ENCODE measurements at regions not wholly inside any gene's neighbourhood (a gene's known extent, or its start where the extent isn't known, plus 50 kb on each side); places are given as distances from the start of the nearest gene placed in this dataset.

DNA sequence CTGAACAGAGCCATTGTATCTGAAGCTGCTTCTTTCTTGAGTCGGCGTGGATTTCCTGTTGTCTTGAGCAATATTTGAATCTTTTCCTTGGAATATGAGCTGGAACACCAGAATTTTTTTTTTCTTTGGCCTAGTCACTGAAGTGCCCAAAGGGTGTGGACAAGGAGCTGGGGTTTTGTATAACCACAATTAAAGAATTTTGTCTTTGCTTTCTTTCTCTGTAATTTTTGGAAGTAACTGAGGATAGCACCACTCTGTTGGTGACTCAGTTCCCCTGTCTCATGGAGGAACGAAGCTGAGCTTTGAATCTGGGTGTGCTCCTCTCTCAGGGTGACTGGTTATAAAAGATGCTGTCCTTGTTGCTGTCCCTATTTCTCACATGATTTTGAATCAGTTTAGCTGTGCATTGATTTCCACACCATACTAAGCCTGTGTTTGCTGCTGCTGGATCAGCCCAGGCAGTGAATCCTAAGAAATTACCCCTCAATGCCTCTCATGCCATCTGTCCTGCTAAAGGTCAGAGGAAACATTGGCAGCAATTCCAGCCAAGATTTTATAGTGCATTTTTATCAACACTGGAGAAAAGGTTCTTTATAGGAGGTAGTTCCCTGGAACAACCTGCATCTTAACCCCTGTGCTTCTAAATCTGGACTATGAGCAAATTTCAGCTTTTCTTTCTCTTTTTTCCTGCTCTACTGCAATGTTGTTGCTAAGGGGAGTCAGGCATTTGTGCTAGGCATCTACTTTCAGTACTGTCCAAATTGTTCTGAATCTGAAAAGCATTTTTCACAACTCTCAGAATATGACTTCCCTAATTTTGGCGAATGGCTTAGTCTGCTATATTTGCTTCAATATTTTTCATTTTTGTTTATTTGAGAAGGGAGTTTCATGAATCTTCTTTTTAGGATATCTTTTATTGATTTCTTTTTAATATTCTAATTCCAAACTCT, 540.8 kb downstream of the SOX6 start:
- DNase-seq (ENCODE audit: low spot score) = no peak

DNA sequence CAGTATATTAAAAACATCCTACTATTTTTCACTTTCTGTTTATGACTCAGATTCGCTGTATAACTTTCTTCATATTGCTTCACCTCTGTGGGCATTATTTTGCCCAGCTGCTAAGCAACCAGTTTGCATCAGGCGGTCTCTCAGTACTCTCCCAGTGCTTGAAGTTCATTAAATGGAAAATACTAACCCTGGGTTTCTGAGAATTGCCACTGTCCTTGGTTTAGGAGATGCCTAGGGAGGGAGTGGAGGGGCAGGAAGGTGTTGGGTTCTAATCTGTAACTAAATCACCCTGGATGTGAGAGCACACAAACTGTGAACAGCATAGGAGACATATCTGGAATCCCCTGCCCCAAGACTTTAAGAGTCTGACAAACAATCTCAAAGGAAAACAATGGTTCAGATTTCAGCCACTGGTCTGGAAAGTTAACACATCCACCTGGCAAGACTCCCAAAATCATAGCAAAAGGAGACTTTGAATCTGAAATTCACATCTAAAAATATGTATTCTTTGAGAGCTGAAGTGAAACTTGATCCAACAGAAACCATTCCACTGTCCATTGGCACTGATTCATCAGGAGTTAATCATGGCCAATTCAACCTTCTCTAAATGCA, 540.0 kb downstream of the SOX6 start:
- DNase-seq (ENCODE audit: low spot score) = no peak

DNA sequence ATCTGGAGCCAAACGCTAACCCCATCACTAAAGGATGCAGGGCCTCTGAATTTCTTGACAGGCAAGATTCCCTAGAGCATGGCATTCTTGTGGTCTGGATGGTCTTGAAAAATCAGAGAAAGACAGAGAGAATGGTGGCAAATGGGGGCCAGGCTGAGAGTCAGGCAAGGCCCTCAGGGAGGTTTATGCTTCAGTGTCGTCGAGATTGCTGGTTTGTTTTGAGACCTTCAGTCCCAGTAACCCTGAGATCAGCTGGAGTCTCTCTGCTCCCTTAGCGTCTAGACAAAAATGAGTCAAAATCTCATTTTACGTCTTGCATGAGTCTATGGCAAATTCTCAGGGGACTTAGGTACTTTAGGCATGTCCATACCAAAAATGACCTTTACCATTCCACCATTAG, 539.3 kb downstream of the SOX6 start:
- no peak for DNase-seq (ENCODE audit: low spot score)

DNA sequence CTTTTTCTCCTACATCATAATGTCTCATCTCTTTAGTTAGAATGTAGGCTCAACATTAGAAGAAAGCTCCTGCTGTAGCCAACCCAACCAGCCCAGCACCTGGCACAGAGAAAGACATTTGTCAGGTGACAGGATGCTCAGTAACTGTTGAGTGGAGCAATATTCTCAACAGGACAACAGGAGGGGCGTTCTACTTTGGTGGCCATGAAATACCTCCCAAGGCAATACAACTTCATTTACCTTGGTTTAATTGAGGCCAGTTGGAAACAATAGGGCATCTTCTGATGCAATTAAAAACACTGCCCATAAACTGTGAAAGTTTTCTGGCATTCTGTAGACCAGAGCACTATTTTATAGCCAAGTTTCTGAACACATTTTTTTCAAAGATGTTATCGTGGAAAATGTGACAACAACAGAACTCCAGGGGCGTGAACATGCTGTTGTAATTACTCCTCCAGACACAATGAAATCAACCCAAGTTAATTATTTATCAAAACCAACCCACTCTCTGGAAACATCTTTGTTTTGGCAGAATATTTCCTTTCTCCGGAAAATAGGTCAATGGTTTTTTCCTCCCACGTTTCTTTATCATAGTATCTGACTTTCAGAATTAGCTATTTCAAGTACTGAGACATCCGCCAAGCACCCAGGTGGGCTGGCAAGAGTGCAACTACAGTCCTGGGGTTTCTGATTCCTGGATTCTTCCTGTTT, 538.1 kb downstream of the SOX6 start:
- DNase-seq (ENCODE audit: low spot score) = no peak

DNA sequence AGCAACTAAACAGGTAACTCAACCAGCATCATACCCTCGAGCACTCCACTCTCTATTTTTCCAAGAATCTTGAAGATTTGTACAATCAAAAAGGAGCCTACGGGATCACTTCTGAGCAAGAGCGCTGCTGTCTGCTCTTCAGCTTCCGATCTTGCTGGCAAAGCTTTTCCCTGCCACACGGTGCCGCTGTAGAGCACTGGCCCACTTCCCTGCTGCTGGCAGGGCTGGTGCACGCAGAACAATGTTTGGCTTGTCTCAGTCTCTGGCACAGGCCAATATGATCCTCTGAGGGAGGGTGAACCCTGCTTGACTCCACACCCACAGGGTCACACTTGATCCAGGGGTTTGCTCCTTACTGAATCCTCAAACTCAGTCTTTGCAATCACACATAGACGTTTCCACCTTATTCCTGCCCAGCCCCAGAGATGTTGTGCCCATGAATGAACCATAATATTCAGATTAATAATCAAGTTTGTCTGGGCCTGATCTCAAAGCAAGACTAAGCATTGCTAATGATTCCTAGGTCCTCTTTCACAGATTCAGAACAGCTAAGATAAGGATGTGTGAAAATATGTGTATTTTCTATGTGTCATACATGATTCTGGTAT, 536.6 kb downstream of the SOX6 start:
- DNase-seq (ENCODE audit: low spot score) = peak; percentile 93

DNA sequence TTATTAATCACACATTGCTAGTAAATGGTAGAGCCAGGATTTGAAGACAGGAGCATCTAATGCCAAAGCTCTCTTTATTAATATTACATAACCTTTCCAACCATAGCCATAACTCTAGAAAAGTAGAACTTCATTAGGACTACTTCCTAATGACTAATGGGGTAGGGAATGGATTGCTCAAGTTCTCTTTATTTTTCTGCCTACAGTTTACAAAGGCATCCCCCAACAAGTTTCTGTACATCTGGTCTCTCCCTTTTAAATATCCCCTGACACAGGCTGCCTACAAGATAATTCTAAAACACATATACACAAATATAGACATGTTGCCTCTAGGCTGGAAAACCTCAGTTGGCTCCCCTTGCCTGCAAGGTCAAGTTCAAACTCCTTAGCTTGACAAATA, 534.9 kb downstream of the SOX6 start:
- DNase-seq (ENCODE audit: low spot score) = no peak

DNA sequence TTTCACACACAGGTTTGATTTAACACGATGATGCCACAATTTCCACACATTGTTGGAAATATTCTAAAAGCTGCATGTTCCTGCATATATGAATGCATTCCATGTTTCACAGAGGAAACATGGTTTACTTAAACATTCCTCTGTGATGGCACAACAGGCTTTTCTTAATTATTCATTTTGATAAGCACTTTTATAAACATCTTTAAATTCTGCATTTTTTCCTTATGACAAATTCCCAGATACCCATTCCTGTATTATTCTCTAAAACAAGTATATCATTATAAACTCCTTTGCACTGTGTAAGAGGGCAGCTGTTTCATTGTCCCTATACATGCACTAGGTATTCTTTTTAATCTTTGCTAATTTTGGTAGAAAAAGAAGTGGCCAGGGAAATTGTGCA, 532.3 kb downstream of the SOX6 start:
- no peak for DNase-seq (ENCODE audit: low spot score)

DNA sequence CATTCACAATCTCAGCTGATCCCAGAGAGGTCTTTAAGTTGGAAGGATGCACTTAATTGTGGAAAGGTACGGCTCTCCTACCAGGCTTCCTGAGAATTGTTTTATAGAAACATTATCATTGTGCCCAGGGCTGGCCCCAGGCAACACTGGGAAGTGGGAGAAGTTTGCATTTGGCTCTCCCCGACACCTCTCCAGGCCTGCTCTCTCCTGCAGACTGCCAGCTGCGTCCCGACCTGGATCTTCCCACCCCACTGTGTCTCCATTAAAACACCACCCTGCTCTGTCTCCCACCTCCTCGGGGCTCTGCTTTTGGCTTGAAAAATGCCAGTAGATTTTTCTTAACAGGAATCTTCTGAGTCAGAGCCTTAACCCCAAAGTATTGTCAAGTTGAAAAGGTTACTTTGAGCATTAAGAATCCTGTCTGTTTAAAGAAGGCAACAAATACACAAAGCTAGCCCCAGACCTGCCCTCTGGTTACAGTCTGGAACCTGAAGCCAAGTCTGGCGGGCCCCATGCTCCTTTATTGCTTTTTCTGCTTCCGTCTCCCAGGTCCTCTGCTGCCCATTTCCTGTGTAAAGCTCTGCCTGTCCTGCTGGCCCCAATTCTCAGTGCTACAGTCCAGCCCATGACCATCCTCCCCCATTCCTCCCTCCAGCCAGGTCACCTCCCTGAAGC, 530.2 kb downstream of the SOX6 start:
- no peak for DNase-seq (ENCODE audit: low spot score)

DNA sequence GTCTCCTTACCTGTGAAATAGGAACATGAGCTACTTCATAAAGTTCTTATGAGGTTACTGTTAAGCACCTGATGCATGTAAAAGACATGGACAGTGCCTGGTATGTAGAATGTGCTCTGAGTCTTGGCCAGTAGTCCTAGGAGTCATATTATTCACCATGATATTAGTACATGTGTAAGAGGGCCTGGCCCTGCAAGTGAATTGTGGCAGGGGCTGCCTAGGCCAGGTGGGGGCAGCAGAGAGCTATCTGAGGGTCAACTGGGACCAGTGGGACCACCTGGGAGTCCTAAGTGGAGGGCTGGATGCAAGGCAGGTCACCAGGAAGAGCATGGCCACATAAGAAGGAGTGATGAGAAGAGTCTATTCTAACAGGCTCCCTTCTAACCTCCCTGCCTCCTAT, 529.5 kb downstream of the SOX6 start:
- no peak for DNase-seq (ENCODE audit: low spot score)

DNA sequence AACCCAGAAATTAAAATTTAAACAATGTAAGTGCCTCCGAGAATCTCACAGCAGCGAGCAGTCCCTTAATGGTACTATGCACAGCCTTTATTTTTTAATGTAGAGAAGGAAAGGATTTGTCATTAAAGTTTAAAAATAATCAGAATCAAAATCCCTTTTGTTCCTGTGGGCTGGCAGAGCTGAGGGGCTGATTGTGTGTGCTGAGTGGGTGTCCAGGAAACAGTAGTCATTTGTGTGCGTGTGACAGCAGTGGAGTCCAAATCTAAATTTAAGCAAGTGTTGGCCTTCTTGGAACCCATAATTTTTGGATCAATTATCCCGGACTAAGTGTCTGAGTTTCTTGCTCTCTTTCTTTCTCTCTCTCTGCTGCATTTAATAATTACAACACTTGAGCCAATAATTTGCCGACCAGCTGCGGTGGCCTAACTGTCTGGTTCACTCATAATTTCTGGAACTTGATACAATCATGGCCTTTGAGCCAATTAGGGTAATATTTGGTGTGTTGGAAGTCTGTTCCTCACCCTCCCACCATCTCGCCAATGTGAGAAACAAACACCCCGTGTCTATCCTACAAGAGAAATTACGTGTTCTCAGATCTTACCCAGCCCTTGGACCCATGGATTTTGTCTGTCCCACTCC, 528.0 kb downstream of the SOX6 start:
- peak; percentile 70 for DNase-seq (ENCODE audit: low spot score)

DNA sequence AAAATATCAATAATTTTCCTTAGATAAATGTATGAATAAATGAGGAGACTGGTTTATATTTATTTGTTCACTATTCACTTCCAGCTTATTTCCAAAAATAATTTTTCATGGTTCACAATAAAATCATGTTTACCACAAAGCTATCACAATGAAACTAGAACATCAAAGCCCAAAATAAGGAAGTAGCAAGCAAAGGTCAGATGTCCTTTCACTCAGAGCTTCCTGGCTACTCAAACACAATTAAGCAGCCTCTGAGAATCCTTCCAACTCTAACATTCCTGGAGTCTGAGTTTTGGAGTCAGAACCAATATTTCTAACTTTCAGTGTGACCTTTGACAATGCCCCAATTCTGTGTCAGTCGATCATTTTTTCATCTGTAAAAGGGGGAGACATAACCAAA, 527.0 kb downstream of the SOX6 start:
- no peak for DNase-seq (ENCODE audit: low spot score)

DNA sequence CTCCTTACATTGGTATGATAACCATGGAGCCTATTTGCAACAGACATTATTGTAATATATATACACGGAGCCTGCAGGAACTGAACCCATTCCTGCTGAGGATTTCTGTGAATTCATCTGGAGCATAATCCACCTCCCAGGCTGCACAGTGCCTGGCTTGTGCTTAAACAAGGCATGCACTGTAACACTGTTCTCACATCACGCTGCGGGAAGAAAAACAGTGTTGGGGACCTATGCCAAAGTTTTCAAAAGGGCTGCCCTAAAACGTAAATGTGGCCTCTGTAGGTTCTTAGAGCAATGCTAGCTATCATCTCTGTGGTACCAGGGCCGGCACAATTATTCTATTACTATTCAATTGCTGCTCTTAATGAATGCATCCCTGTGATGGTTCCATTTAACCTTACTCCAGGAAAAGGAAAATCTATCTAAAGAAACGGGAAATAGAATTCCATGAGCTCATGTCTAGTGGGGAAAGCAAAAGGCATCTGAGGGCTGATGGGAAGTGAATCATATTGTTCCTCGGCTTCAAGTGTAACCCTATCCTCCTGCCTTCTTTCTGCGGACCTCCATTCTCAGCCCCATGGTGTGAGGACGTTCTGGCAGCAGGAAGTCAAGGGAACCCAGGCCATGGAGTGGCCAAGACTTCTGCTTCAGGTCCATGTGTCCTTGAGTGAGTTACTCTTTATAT, 525.5 kb downstream of the SOX6 start:
- DNase-seq (ENCODE audit: low spot score) = peak; percentile 76

DNA sequence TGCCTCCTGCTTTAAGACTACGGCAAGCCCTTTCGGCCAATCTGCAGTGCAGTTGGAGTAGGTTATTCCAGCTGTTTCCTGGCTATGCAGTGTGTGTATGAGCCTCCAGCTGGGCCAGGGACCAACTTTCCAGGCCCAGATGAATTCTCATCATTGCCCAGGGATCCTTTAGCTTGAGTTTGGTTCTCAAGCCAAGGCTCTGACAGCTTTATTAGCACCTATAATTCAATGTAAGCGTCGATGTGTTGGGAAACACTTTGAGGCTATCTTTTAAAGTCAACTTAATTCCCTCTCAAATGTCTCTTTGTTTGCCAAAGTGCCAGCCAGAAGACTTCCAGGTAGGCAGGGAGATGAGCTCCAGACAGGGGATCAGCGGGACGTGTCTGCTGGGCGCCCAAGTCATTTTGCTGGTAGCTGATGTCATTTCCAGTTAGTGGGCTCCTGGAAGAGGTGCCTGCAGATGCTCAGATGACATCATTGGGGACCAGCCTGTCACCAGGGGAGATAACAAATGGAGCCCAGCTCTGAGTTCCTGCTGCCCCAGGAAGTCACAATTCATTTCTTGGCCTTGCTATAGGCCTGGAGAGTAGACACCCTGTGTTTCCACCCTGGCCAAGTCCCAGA, 520.4 kb downstream of the SOX6 start:
- no peak for DNase-seq (ENCODE audit: low spot score)

DNA sequence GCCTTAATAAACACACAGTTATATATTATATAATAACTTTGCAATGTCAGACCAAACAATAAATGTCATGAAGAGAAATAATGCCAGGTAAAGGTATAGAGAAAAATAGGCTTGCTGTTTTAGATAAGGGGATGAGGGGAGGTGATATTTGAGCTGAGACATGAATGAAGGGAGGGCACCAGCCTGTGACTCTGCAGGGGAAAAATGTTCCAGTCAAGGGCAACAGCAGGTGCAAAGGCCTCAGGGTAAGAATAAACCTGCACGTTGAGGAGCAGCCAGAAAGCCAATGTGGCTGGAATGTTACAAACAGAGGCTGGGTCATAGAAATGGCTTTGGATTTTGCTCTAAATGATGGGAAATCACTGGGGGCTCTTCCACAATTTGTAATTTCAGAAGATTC, 519.6 kb downstream of the SOX6 start:
- DNase-seq (ENCODE audit: low spot score) = no peak

DNA sequence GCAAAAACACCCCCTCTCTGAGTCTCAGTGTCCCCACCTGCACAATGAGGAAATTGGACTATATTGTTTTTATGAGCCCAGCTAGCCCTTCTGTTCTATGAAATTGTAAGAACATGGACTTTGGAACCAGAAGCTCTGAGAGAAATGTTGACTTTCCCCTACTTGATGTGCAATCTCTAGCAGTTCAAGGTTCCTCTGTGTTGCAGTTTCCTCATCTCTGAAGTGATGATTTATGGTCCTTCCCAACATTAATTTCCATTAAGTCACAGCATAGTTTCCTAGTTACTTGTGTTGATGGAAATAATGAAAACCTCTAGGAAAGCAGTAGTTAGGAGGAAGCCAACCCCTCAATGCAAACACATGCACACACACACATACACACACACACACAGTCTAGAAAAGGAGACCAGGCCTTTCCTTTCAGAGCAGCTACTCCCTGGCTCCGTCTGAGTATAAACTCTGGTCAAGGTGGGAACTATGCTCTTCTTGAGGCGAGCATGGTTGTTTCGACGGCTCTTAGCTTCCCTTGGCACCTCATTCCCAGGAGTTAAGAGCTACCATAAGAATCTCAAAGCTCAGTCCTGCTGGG, 518.4 kb downstream of the SOX6 start:
- DNase-seq (ENCODE audit: low spot score) = no peak

DNA sequence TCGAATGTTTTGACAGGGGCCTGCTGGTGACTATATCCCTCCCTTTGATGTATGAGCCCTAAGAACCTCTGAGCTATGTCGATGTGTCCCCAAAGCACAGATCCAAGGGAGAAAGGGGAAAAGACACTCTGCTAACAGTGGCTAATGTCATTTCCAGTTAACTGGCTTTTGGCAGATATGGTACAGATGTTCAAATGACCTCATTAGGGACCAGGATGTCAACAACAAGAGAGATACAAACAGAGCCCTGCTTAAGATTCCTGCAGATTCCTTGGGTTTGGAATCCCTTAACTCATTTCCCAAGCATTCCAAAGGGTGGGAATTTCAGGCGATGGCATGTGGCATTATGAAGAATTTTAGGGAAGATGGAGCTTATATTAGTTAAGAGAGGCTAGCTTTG, 517.3 kb downstream of the SOX6 start:
- no peak for DNase-seq (ENCODE audit: low spot score)

DNA sequence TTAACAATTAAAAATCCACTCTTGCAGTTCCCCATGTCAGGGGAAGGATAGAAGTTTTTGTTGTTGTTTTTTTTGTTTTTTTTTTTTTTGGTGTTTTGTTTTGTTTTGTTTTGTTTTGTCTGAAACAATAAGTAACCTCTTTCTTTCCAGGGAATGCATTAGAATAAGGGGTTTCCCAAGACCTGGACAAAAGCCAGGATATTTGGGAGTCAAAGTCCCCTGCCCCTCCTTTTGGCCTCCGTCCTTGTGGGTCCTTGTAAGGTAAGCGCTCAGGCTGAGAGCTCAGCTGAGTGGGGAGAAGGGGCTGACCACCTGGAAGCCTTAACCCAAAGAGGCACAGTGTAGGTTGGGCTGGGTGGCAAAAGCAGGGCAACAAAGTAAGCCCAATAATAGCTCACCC, 515.4 kb downstream of the SOX6 start:
- no peak for DNase-seq (ENCODE audit: low spot score)

DNA sequence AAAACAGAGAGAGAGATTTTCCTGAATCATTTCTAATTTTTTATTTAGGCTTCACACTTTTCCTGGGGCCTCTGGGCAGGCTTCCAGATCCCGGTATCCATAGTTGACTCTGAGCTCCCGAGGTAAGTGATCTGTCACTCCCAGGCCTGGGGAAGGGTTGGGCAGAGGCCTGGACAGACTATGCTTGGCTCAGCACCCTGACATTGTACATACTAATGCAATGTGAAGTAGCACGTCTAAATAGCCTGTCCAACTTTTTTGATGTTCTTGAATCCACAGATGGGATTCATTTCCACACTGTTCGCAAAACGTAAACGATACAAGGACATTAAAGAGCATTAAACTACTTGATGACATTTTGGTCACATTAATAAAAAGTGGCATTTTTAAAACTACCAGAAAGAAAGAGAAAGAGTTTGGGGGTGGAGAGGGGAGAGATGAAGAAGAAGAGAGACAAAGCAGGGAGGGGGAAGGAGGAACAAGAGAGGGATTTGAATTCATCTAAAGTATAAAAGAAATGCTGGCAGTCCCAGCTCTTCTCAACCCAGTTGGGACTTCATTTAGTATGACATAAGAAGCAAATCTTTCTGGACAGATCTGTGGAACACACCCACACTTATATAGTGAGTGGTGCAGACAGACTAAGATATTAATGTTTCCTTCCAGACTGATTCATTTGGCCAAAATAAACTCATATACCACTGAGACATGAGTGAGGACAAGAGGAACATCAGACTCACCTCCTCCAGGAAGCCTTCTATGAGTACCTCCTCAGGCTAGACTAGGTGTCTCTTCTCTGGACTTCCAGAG, 514.2 kb downstream of the SOX6 start:
- no peak for DNase-seq (ENCODE audit: low spot score)

DNA sequence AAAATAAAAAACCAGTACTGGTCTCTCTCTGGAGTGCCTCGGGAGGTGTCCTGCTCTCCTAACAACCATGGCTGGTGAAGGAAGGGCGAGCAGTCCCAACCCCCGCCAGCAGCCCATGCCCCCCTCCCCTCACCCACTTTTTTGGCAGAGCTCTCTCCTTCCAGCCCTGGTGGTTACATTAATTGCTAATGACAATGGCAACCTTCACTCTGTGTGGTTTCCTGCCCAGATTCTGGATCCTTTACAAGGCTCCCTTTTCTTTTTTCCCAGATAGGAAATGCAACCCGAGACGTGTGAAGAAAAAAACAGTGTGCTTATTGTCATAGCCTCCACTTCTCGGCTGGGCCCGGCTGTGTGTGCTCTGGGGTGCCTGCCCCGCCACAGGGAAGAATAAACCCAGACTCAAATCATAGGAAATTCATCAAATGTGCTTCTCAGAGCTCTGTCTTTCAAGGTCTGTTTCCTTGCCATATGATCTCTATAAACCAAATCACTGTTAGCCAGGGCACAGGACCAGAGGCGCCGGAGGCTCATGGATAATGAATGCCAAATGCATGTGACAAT, 513.0 kb downstream of the SOX6 start:
- peak; percentile 94 for DNase-seq (ENCODE audit: low spot score)
